Nephron progenitor cell (in vitro differentiated cells): ENCODE measurements at regions not wholly inside any gene's neighbourhood (a gene's known extent, or its start where the extent isn't known, plus 50 kb on each side); places are given as distances from the start of the nearest gene placed in this dataset.

Source experiments
- DNase-seq: peaks from one replicate; pipeline ENCODE4 v3.0.0; 2021
- H3K27ac Mint-ChIP-seq: 2 replicates; pipeline ENCODE4 v1.8.0; 2021; ENCODE audit warnings: mild to moderate bottlenecking, moderate library complexity, mixed read lengths
- H3K27me3 Mint-ChIP-seq: 2 replicates; pipeline ENCODE4 v1.8.0; 2021; ENCODE audit warnings: mild to moderate bottlenecking, low read depth, mixed read lengths; ENCODE audit not compliant: poor library complexity
- H3K36me3 Mint-ChIP-seq: 2 replicates; pipeline ENCODE4 v1.8.0; 2021; ENCODE audit warnings: low read depth, mixed read lengths
- H3K4me1 Mint-ChIP-seq: 2 replicates; pipeline ENCODE4 v1.8.0; 2021; ENCODE audit warnings: mixed read lengths
- H3K4me3 Mint-ChIP-seq: 2 replicates; pipeline ENCODE4 v1.8.0; 2021; ENCODE audit warnings: mild to moderate bottlenecking, moderate library complexity, mixed read lengths
- H3K9me3 Mint-ChIP-seq: 2 replicates; pipeline ENCODE4 v1.8.0; 2021; ENCODE audit warnings: mild to moderate bottlenecking, moderate library complexity, mixed read lengths
- CTCF ChIP-seq: fragments of 200-600 bp; sonication (generic); IDR thresholded peaks from 2 replicates; pipeline ENCODE4 v1.5.0; 2021; ENCODE audit warnings: antibody characterized with exemption

GRCh38 chr5:159467666-159468065 is 137.4 kb upstream of the IL12B start:
- peaks cover 5% of the 10 kb centered on the region for H3K9me3 Mint-ChIP-seq
- no peak overlapping the region for H3K27ac Mint-ChIP-seq
- TF ChIP-seq CTCF: no peak
- peaks cover 5% of the 10 kb centered on the region for H3K4me1 Mint-ChIP-seq
- no peak overlapping the region for H3K4me3 Mint-ChIP-seq
- H3K27me3 Mint-ChIP-seq: peaks cover 4% of the 10 kb centered on the region
- no peaks in the 10 kb centered on the region for H3K36me3 Mint-ChIP-seq
- DNase-seq: no peak

DNA sequence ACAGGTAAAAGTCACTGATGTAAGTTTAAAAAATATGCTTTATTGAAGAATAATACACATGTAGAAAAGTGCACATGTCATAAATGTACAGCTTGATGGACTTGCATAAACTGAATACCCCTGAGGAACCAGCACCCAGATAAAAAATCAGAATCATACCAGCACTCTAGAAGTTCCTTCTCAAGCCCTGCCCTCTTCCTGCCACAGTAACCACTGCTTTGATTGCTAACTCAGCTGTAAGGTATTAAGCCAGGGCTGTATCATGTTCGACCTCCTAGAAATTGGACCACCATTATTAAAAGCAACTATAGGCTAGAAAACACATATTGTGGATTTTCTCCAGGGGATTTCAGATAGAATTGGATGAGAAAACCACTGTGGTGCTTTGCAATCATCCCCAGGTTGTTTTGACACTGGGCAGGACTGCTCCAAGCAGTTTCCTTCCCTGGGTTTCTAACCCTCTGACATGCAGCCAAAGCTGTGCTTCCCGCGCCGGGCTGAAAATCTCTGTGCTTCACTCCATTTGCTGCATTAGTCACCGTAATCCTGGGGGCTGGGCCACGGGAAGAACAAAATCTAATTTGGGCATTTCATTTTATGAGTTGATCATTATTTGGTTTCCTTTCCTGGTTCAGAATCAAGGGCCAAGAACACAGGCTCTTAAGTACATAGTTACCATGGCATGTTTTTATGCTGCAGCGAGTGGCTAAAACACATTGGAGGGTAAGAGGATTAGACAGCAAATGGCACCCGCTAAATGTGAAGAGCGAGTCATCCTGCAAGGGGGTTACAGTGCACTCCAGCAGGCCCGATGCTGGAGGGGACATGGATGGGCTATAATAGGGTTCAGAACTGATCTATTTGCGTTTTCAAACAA is 139.4 kb upstream of the IL12B start:
- DNase-seq: no peak
- Mint-ChIP-seq H3K4me1 (no peaks in the 10 kb centered on the region), H3K27ac (no peak overlapping the region), H3K36me3 (peaks cover 5% of the 10 kb centered on the region), H3K9me3 (peaks cover 25% of the 10 kb centered on the region), H3K27me3 (peaks cover 4% of the 10 kb centered on the region), H3K4me3 (no peak overlapping the region)
- no peak for TF ChIP-seq CTCF

- Mint-ChIP-seq H3K27ac (peak overlapping the region; percentile 38), H3K4me1 (no peaks in the 10 kb centered on the region)
Observed at GRCh38 chr5:159471904-159472303, 141.6 kb upstream of the IL12B start.

DNA sequence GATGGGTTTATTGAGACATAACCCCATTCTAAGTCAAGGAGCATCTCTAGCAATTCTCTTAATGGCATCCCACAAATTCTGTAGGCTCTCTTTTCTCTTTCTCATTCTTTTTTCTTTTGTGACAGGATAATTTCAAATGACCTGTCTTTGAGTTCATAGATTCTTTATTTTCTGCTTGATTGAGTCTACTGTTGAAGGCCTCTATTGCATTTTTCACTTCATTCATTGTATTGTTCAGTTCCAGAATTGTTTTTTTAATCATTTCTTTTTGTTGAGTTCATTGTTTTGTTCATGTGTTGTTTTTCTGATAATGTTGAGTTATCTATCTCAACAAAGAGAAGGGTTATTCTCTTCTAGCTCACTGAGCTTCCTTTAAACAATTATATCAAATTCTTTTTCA is 144.7 kb upstream of the IL12B start:
- Mint-ChIP-seq H3K9me3 (peaks cover 41% of the 10 kb centered on the region), H3K36me3 (peaks cover 10% of the 10 kb centered on the region), H3K27me3 (peaks cover 6% of the 10 kb centered on the region), H3K4me1 (no peaks in the 10 kb centered on the region), H3K4me3 (no peak overlapping the region), H3K27ac (no peak overlapping the region)
- no peak for DNase-seq
- no peak for TF ChIP-seq CTCF

More at GRCh38 chr5:159471904-159472303, 141.6 kb upstream of the IL12B start:
- H3K36me3 Mint-ChIP-seq: peaks cover 10% of the 10 kb centered on the region
- H3K4me3 Mint-ChIP-seq: no peak overlapping the region
- H3K9me3 Mint-ChIP-seq: peaks cover 41% of the 10 kb centered on the region
- DNase-seq: no peak
- H3K27me3 Mint-ChIP-seq: peaks cover 10% of the 10 kb centered on the region
- TF ChIP-seq CTCF: no peak

DNA sequence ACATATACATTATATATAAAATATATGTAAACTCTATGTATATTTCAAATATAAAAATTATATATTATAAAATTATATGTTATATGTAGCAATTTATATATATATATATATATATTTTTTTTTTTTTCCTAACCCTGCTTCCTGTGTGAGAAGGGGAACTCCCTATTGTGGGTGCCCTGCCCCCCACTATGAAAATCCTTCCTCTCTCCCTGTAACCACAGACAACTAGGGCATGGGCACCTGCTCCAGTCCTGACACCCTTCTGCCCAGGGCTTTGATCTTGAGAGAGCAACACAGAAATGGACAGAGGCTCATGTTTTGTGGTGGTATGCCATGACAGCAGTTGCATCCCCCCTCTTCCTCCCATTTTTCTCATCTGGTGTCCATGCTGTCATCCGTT is 148.7 kb upstream of the IL12B start:
- Mint-ChIP-seq H3K4me1 (no peaks in the 10 kb centered on the region), H3K4me3 (no peak overlapping the region), H3K27ac (no peak overlapping the region), H3K9me3 (peaks cover 28% of the 10 kb centered on the region), H3K36me3 (peaks cover 5% of the 10 kb centered on the region), H3K27me3 (peaks cover 6% of the 10 kb centered on the region)
- no peak for DNase-seq
- no peak for TF ChIP-seq CTCF

GRCh38 chr5:159480849-159481248 is 150.6 kb upstream of the IL12B start:
- TF ChIP-seq CTCF: no peak
- peaks cover 12% of the 10 kb centered on the region for H3K9me3 Mint-ChIP-seq
- DNase-seq: no peak
- no peaks in the 10 kb centered on the region for H3K4me1 Mint-ChIP-seq
- H3K4me3 Mint-ChIP-seq: no peak overlapping the region
- no peaks in the 10 kb centered on the region for H3K36me3 Mint-ChIP-seq
- H3K27ac Mint-ChIP-seq: no peak overlapping the region
- peaks cover 2% of the 10 kb centered on the region for H3K27me3 Mint-ChIP-seq
